ENCODE measurements at regions not wholly inside any gene's neighbourhood (a gene's known extent, or its start where the extent isn't known, plus 50 kb on each side); places are given as distances from the start of the nearest gene placed in this dataset.

GRCh38 chr11:21820176-21820575, 372.7 kb upstream of the ANO5 start:
- DNase-seq (ENCODE audit: low read depth): no peak
- no peak overlapping the region for H3K4me3 ChIP-seq (ENCODE audit: low read depth, low read length)
- in situ Hi-C loops (cut with HindIII; ENCODE audit: low sequenced_read_pairs): no loop called here
- TF ChIP-seq, protein P1, sequence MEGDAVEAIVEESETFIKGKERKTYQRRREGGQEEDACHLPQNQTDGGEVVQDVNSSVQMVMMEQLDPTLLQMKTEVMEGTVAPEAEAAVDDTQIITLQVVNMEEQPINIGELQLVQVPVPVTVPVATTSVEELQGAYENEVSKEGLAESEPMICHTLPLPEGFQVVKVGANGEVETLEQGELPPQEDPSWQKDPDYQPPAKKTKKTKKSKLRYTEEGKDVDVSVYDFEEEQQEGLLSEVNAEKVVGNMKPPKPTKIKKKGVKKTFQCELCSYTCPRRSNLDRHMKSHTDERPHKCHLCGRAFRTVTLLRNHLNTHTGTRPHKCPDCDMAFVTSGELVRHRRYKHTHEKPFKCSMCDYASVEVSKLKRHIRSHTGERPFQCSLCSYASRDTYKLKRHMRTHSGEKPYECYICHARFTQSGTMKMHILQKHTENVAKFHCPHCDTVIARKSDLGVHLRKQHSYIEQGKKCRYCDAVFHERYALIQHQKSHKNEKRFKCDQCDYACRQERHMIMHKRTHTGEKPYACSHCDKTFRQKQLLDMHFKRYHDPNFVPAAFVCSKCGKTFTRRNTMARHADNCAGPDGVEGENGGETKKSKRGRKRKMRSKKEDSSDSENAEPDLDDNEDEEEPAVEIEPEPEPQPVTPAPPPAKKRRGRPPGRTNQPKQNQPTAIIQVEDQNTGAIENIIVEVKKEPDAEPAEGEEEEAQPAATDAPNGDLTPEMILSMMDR (IDR thresholded peaks at IDR 0.05; ENCODE audit: low read depth, low read length, missing control alignments): no peak

GRCh38 chr11:21825127-21825526, 367.8 kb upstream of the ANO5 start:
- H3K4me3 ChIP-seq (ENCODE audit: low read depth, low read length): no peak overlapping the region
- no peak for DNase-seq (ENCODE audit: low read depth)
- in situ Hi-C loops (cut with HindIII; ENCODE audit: low sequenced_read_pairs): no loop called here
- TF ChIP-seq, protein P1 (IDR thresholded peaks at IDR 0.05; ENCODE audit: low read depth, low read length, missing control alignments): no peak

- no peak for DNase-seq (ENCODE audit: low read depth)
- TF ChIP-seq, protein P1 (IDR thresholded peaks at IDR 0.05; ENCODE audit: low read depth, low read length, missing control alignments): no peak
- H3K4me3 ChIP-seq (ENCODE audit: low read depth, low read length): no peak overlapping the region
- in situ Hi-C loops (cut with HindIII; ENCODE audit: low sequenced_read_pairs): loop anchor here (5.0 kb wide), 1 partner anchor 54 kb away; no protein-coding TSS in a partner anchor
These were observed 354.5 kb upstream of the ANO5 start for GRCh38 chr11:21838427-21838826.

DNA sequence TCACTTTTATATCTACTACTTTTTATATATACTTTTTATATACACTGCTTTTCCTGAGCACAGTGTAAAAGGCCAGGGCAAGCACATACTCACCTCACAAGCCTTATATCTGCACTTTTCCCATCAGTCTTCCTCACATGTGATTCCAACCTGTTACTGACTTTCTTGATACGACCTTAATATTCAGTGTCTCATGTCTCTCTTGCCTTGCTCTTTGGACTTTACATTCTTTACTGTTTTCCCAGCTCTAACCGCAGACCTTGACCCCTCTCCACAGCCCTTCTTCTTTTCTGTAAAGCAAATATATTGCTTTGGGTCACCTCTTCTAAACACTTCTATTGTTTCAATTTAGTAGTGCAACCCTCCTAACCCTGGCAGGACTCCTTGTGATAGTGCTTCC, 353.1 kb upstream of the ANO5 start:
- TF ChIP-seq, protein P1 (IDR thresholded peaks at IDR 0.05; ENCODE audit: low read depth, low read length, missing control alignments): no peak
- DNase-seq (ENCODE audit: low read depth): no peak
- in situ Hi-C loops (cut with HindIII; ENCODE audit: low sequenced_read_pairs): loop anchor here (5.0 kb wide), 1 partner anchor 53 kb away; no protein-coding TSS in a partner anchor
- H3K4me3 ChIP-seq (ENCODE audit: low read depth, low read length): no peak overlapping the region

DNA sequence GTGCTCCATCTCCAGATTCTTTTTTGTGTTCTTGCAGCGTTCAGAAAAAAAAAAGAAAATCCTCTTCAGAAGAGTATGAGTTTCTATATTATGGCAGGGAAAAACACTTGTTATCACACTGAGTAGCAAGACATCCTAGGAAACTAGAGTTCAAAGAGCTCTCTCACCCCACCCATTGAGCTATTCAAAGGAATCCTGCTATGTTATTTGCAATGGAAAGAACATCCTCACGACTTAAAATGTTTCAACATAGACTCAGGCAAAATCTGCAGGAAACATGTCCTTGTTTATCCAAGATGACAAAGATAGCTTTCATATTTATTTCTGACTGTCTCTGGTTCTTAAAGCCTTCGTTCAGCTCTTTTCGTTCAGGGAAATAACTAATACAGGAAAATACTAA, 331.6 kb upstream of the ANO5 start:
- TF ChIP-seq, protein P1 (IDR thresholded peaks at IDR 0.05; ENCODE audit: low read depth, low read length, missing control alignments): no peak
- in situ Hi-C loops (cut with HindIII; ENCODE audit: low sequenced_read_pairs): no loop called here
- no peak for DNase-seq (ENCODE audit: low read depth)
- no peak overlapping the region for H3K4me3 ChIP-seq (ENCODE audit: low read depth, low read length)

DNA sequence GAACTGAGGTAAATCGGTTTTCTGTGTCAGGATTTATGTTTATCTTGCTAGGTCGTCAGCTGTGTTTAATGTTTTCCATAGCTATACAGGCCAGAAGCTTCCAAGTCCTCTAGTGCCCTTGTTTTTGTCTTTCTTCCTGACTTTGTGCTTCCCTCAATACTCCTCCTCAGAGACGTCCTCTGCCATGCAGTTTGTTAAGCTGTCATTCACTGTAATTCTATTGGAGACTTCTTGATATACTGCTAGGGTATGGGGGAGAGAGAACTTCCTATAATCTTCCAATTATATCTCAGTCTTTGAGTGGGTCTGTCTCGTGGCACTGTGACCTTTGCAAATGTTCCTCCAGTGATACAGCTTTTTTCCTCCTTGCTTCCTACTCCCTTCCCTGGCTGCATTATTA, 327.3 kb upstream of the ANO5 start:
- in situ Hi-C loops (cut with HindIII; ENCODE audit: low sequenced_read_pairs): no loop called here
- TF ChIP-seq, protein P1 (IDR thresholded peaks at IDR 0.05; ENCODE audit: low read depth, low read length, missing control alignments): no peak
- DNase-seq (ENCODE audit: low read depth): no peak
- H3K4me3 ChIP-seq (ENCODE audit: low read depth, low read length): no peak overlapping the region

- in situ Hi-C loops (cut with HindIII; ENCODE audit: low sequenced_read_pairs): no loop called here
- TF ChIP-seq, protein P1 (IDR thresholded peaks at IDR 0.05; ENCODE audit: low read depth, low read length, missing control alignments): no peak
- DNase-seq (ENCODE audit: low read depth): no peak
- H3K4me3 ChIP-seq (ENCODE audit: low read depth, low read length): no peak overlapping the region
These were observed 326.1 kb upstream of the ANO5 start for GRCh38 chr11:21866781-21867180.

Measured in astrocyte of the cerebellum (primary cell).